ENCODE measurements at regions not wholly inside any gene's neighbourhood (a gene's known extent, or its start where the extent isn't known, plus 50 kb on each side); places are given as distances from the start of the nearest gene placed in this dataset.

GRCh38 chr20:54820392-54820791 lies 345.0 kb downstream of the DOK5 start:
- ChIA-PET POLR2A (no interaction called here), CTCF (no interaction called here)
- H3K9ac ChIP-seq (ENCODE audit: low read length): no peak overlapping the region
- intact Hi-C loops (cut with micrococcal nuclease): no loop called here
- H3K79me2 ChIP-seq (ENCODE audit: control insufficient read depth, insufficient read depth, low read length): no peaks in the 10 kb centered on the region
- no peaks in the 10 kb centered on the region for H3K9me3 ChIP-seq (ENCODE audit: control extremely low read depth in 1 of 3, control insufficient read depth in 2 of 3, insufficient read depth in 1 of 3, low read length in 2 of 3)
- H3K4me3 ChIP-seq (ENCODE audit: control extremely low read depth in 1 of 5, extremely low read depth in 1 of 5, insufficient read depth in 1 of 5, low read depth in 2 of 5, low read length in 4 of 5): no peak overlapping the region
- Mint-ChIP-seq H3K27me3 (no peaks in the 10 kb centered on the region), H3K4me1 (no peaks in the 10 kb centered on the region), H3K9me3 (ENCODE audit: insufficient read depth) (peaks cover 1% of the 10 kb centered on the region), H3K4me3 (no peak overlapping the region), H3K27ac (no peak overlapping the region)
- no peak overlapping the region for H3K4me2 ChIP-seq (replicated peaks; ENCODE audit: low read depth, low read length, poor library complexity, severe bottlenecking)
- H4K20me1 ChIP-seq (ENCODE audit: control insufficient read depth, insufficient read depth, low read length, poor library complexity, severe bottlenecking): no peaks in the 10 kb centered on the region
- no peak overlapping the region for H3K27ac ChIP-seq (ENCODE audit: low read length in 2 of 2)
- TF ChIP-seq EZH2 (IDR thresholded peaks at IDR 0.05; ENCODE audit: borderline replicate concordance, insufficient read depth, low read depth, low read length, poor library complexity, severe bottlenecking): no peak
- no peak for TF ChIP-seq CTCF (IDR thresholded peaks at IDR 0.05)
- H3K4me1 ChIP-seq (ENCODE audit: control insufficient read depth in 2 of 2, insufficient read depth in 2 of 2, low read length in 2 of 2): no peaks in the 10 kb centered on the region
- ATAC-seq (ENCODE audit: low read depth) (no peak), DNase-seq (no peak)
- no peaks in the 10 kb centered on the region for H3K27me3 ChIP-seq (replicated peaks in 1 of 4; ENCODE audit: control extremely low read depth in 1 of 4, control insufficient read depth in 3 of 4, insufficient read depth in 4 of 4, low read length in 3 of 4)
- H3K36me3 ChIP-seq (replicated peaks in 1 of 2; ENCODE audit: control extremely low read depth in 1 of 2, control insufficient read depth in 1 of 2, extremely low read depth in 1 of 2, insufficient read depth in 2 of 2, low read length in 1 of 2): no peaks in the 10 kb centered on the region
- H2AFZ ChIP-seq (ENCODE audit: insufficient read depth, low read depth, low read length, poor library complexity, severe bottlenecking): no peak overlapping the region

GRCh38 chr20:54806462-54806861 lies 331.1 kb downstream of the DOK5 start:
- 95% methylated on average over 3 of the region's 5 CpGs for WGBS (ENCODE audit: insufficient coverage)
- Mint-ChIP-seq H3K27me3 (no peaks in the 10 kb centered on the region), H3K27ac (no peak overlapping the region), H3K9me3 (ENCODE audit: insufficient read depth) (no peaks in the 10 kb centered on the region), H3K4me1 (no peaks in the 10 kb centered on the region), H3K4me3 (no peak overlapping the region)
- Histone ChIP-seq H3K9me3 (ENCODE audit: control extremely low read depth in 1 of 3, control insufficient read depth in 2 of 3, insufficient read depth in 1 of 3, low read length in 2 of 3) (no peaks in the 10 kb centered on the region), H2AFZ (ENCODE audit: insufficient read depth, low read depth, low read length, poor library complexity, severe bottlenecking) (no peak overlapping the region), H3K4me1 (ENCODE audit: control insufficient read depth in 2 of 2, insufficient read depth in 2 of 2, low read length in 2 of 2) (no peaks in the 10 kb centered on the region), H3K79me2 (ENCODE audit: control insufficient read depth, insufficient read depth, low read length) (no peaks in the 10 kb centered on the region), H3K9ac (ENCODE audit: low read length) (no peak overlapping the region), H4K20me1 (ENCODE audit: control insufficient read depth, insufficient read depth, low read length, poor library complexity, severe bottlenecking) (no peaks in the 10 kb centered on the region), H3K27ac (ENCODE audit: low read length in 2 of 2) (no peak overlapping the region), H3K4me3 (ENCODE audit: control extremely low read depth in 1 of 5, extremely low read depth in 1 of 5, insufficient read depth in 1 of 5, low read depth in 2 of 5, low read length in 4 of 5) (no peak overlapping the region), H3K4me2 (replicated peaks; ENCODE audit: low read depth, low read length, poor library complexity, severe bottlenecking) (no peak overlapping the region), H3K36me3 (replicated peaks in 1 of 2; ENCODE audit: control extremely low read depth in 1 of 2, control insufficient read depth in 1 of 2, extremely low read depth in 1 of 2, insufficient read depth in 2 of 2, low read length in 1 of 2) (no peaks in the 10 kb centered on the region), H3K27me3 (replicated peaks in 1 of 4; ENCODE audit: control extremely low read depth in 1 of 4, control insufficient read depth in 3 of 4, insufficient read depth in 4 of 4, low read length in 3 of 4) (no peaks in the 10 kb centered on the region)
- TF ChIP-seq EZH2 (IDR thresholded peaks at IDR 0.05; ENCODE audit: borderline replicate concordance, insufficient read depth, low read depth, low read length, poor library complexity, severe bottlenecking): no peak
- no peak for TF ChIP-seq CTCF (IDR thresholded peaks at IDR 0.05)
- CTCF ChIA-PET: no interaction called here
- ATAC-seq (ENCODE audit: low read depth): no peak
- intact Hi-C loops (cut with micrococcal nuclease): no loop called here
- no peak for DNase-seq
- POLR2A ChIA-PET: no interaction called here
